ENCODE measurements at regions not wholly inside any gene's neighbourhood (a gene's known extent, or its start where the extent isn't known, plus 50 kb on each side); places are given as distances from the start of the nearest gene placed in this dataset.
"Not testable (repeated sequence)": the region's sequence is repeated elsewhere in the genome, so short reads cannot be mapped to it uniquely, and the experiment has no call there.

- DNase-seq = no peak
Observed at GRCh38 chr5:157955541-157956172, 96.7 kb upstream of the CLINT1 start.

DNA sequence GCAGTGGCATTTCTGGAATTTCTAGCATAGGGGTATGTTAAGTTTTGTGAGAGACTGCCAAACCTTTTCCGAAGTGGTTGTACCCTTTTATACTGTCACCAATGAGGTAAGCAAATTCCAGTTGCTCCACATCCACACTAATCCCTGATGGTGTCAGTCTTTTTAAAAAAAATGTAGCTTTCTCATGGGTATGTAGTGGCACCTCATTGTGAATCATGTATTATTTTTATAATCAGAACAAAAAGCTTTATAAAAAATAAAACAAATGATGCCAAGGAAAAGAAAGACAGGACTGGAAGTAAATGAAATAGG lies 93.4 kb upstream of the CLINT1 start:
- no peak for DNase-seq

- no peak for DNase-seq
Observed at GRCh38 chr5:157951673-157952373, 92.9 kb upstream of the CLINT1 start.

- DNase-seq = no peak
Observed at GRCh38 chr5:157949520-157949919, 90.6 kb upstream of the CLINT1 start.

DNA sequence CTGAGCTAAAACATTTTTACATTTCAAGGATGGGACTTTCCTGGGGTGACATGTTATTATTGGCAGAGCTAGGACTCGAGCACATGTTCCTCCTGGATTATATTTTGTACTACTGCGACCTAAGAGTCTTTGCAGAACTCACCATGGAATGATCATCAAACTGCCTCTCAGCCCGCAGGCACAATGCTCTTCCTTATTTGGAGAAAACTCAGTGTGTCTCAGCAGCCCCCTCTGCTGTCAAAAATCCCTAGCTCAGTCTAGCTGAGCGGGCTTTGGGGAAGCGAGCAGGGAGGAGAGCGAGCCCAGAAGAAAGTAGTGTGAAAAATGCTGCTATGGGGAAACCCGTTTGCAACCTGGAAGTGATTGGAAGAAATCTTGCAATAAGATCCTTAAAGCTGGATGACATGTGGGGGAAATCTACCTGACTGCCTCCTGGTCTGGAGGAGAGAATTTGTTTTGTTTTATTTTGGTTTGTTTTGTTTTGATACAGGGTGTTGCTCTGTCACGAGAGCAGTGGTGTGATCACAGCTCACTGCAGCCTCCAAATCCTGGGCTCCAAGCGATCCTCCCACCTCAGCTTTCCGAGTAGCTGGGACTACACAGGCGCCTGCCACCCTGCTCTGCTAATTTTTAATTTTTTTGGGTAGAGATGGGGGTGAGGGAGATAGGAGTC lies 89.9 kb upstream of the CLINT1 start:
- peak; percentile 93 for DNase-seq

DNA sequence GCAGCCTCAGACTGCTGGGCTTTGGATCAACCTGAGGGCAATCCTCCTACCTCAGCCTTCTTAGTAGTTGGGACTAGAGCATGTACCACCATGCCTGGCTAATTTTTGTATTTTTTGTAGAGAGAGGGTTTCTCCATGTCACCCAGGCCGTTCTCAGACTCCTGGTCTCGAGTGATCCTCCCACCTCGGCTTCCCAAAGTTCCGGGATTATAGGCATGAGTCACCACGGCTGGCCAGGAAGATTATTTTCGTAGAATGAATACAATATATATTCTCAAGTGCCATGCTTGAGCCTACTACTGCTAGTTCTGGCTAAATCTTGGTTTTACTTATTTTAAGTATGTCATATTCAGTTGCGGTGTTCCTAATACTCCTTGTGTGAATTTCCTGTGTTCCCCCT lies 88.2 kb upstream of the CLINT1 start:
- no peak for DNase-seq

- DNase-seq = not testable (repeated sequence)
Observed at GRCh38 chr5:157945822-157946221, 86.9 kb upstream of the CLINT1 start.

DNA sequence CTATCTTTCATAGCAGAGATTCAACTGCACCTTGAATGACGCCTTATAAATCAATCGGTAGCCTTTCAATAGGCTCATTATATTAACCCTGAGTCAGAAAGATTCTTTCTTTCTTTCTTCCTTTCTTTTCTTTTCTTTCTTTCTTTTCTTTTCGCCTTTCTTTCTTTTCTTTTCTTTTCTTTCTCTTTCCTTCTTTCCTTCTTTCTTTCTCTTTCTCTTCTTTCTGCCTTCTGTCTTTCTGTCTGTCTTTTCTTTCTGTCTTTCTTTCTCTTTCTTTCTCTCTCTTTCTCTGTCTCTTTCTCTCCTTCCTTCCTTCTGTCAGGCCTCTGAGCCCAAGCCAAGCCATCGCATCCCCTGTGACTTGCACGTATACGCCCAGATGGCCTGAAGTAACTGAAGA lies 86.0 kb upstream of the CLINT1 start:
- no peak for DNase-seq

- DNase-seq = no peak
Observed at GRCh38 chr5:157944077-157944633, 85.2 kb upstream of the CLINT1 start.

GRCh38 chr5:157942595-157942994 lies 83.7 kb upstream of the CLINT1 start:
- DNase-seq = no peak

DNA sequence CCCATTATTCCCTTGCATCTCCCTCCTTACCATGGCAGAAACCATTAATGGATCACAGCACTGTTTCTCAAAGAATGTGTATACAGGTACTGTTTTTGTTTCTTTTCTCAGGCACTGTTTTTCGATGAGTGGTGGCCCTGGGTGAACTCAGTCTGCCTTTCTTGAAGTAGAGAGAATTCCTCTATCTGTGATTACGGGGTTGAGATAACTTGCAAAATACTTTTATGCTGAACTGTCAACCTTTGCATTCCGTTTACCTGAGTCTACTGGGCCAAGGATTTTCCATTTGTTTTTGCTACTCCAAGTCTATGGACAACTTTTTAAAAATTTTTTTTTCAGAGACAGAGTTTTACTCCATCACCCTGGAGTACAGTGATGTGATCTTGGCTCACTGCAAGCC lies 82.7 kb upstream of the CLINT1 start:
- DNase-seq = no peak

- DNase-seq = not testable (repeated sequence)
Observed at GRCh38 chr5:157938101-157938500, 79.2 kb upstream of the CLINT1 start.

DNA sequence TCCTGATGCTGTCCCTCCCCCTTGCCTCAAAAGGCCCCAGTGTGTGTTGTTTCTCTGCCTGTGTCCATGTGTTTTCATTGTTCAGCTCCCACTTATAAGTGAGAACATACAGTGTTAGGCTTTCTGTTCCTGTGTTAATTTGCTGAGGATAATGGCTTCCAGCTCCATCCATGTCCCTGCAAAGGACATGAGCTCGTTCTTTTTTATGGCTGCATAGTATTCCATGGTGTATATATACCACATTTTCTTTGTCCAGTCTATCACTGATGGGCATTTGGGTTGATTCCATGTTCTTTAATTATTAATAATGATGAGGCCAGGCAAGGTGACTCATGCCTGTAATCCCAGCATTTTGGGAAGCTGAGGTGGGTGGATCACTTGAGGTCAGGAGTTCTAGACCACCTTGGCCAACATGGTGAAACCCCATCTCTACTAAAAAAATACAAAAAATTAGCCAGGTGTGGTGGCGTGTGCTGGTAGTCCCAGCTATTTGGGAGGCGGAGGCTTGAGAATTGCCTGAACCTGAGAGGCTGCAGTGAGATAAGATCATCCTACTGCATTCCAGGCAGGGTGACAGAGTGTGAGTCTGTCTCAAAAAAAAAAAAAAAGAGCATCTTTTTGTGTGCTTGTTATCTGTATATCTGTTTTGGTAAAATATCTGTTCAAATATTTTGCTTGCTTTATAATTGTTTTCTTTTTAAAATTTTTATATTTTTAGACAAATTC lies 78.0 kb upstream of the CLINT1 start:
- not testable (repeated sequence) for DNase-seq

- peak; percentile 17 for DNase-seq
Observed at GRCh38 chr5:157934600-157934999, 75.7 kb upstream of the CLINT1 start.

GRCh38 chr5:157933005-157933404 lies 74.1 kb upstream of the CLINT1 start:
- DNase-seq = no peak

DNA sequence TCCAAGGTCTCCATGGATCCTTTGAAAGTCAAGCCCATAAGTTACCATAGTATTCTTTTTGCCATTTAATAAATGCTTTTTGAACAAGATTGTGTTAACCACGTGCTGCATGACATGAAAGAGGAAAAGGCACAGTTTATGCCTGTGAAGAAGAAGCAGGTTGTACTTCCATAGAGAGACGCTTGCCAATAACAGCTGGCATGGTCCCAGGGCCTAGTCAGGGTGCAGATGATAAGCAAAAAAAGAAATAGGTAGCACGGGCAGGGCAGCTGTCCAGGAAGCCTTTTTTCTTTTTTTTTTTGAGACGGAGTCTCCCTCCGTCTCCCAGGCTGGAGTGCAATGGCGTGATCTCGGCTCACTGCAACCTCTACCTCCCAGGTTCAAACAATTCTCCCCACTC lies 71.8 kb upstream of the CLINT1 start:
- DNase-seq = peak; percentile 89

DNA sequence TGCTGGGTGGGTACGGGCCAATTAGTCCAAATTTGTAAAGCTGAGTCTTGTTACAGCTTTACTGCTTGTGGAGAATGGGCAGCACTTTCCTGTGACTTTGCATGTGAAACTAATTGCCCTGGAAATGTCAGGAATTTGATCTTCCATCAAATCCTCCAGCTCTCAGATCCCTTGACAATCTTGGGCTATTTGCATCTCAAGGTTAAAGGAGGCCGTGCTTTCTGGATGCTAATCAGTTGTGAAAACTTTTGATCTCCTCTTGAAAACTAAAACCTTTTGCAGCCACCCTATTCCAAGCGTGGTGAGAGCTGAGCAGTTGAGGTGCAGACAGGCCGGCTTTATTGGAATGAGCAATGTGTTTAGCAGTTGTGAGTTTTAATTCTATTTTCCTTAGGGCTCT lies 68.0 kb upstream of the CLINT1 start:
- DNase-seq = no peak

DNA sequence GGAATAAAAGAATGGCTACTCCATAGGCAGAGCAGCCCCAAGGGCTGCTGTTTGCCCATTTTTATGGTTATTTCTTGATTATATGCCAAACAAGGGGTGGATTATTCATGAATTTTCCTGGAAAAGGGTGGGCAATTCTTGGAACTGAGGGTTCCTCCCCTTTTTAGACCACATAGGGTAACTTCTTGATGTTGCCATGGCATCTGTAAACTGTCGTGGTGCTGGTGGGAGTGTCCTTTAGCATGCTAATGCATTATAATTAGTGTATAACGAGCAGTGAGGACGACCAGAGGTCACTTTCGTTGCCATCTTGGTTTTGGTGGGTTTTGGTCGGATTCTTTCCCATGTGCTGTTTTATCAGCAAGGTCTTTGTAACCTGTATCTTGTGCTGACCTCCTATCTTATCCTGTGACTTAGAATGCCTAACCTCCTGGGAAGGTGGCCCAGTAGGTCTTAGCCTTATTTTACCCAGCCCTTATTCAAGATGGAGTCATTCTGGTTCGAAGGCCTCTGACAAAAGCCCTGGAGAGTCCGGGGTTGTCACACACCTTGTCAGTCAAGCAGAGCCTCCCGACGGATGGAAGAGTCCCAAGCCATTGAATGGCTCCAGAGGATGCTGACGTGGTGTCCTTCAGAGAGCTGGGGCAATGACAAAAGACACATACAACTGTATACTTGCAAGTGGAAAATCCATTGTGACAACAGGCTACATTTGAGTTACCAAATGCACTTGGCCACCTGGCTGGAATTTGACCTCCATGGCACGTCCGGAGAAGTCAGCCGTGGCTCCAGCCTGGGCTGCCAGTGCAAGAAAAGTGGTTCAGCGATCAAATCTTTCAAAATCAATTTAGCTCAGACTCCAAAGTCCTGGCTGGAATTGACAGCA lies 67.1 kb upstream of the CLINT1 start:
- DNase-seq = peak; percentile 33

- no peak for DNase-seq
Observed at GRCh38 chr5:157924931-157925729, 66.2 kb upstream of the CLINT1 start.

- no peak for DNase-seq
Observed at GRCh38 chr5:157924490-157924889, 65.5 kb upstream of the CLINT1 start.

GRCh38 chr5:157923765-157924164 lies 64.8 kb upstream of the CLINT1 start:
- DNase-seq = no peak

DNA sequence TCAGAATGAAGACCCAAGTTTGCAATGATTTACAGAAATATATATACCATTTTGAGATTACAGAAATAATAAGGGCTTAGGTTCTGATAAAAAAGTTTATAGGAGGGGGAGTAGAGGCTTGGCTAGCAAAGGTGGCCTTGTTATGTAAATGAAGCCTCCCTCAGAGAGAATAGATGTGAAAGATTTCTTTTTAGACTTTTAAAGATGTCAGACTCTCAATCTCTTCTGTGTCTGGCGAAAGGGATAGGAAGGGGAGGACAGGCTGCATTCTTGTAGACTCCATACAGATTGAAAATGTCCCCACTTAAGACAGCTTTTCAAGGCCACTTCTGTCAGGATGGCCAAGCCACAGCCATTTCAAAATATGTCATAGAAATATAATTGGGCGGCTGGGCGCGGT lies 63.1 kb upstream of the CLINT1 start:
- DNase-seq = no peak

All from hematopoietic multipotent progenitor cell treated with erythropoietin and hydrocortisone succinate and interleukin-3 and kit ligand, for 8 days (in vitro differentiated cells).